CD4-positive, alpha-beta T cell treated with Interleukin-6 for 4 hours (primary cell): ENCODE measurements at regions not wholly inside any gene's neighbourhood (a gene's known extent, or its start where the extent isn't known, plus 50 kb on each side); places are given as distances from the start of the nearest gene placed in this dataset.

Experiments used
- DNase-seq: peaks from one replicate; pipeline ENCODE4 v3.0.0-alpha.2; 2020; ENCODE audit warnings: mixed read lengths

- DNase-seq: no peak
Measured at GRCh38 chr4:128381748-128382559, 94.3 kb upstream of the PGRMC2 start.

- no peak for DNase-seq
Measured at GRCh38 chr4:128380306-128380705, 92.7 kb upstream of the PGRMC2 start.

DNA sequence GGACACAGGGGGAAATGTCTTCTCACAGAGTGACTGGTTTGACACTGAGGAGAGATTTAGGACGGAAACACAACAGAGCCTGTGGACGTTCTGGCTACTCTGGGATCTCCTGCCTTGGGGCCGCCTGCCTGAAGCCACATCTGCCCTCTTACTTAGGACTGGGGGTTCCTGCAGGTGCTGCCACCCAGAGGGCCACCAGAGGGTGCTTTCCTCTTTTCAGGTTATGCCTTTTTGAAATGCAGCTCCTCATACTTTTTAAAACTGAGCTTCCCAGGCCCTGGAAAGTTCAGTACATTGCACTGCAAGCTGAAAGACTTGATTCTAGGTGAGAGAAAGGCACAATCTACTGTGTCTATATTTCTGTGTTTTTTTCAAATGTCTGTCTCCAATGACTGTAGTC is 92.2 kb upstream of the PGRMC2 start:
- DNase-seq: no peak

DNA sequence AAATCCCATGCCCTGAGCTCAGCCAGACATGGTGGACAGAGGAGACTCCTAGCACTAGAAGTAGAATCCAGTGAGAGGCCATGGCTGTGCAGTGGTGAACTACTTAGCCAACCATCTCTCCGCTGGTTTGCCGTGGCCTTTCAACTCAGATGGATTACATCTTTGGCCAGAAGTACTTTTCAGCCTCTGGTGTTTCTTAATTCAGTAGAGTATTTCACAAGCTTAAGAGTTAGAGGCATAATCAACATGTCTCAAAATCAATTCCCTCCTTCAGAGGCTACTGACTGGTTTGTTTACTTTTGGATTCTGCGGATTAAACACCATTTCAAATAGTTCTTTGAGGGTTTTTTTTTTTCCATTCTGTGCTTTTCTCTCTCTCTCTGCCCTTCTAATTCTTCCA is 91.1 kb upstream of the PGRMC2 start:
- DNase-seq: no peak

GRCh38 chr4:128376958-128377357 is 89.3 kb upstream of the PGRMC2 start:
- DNase-seq: no peak

GRCh38 chr4:128376303-128376702 is 88.7 kb upstream of the PGRMC2 start:
- DNase-seq: no peak

GRCh38 chr4:128373628-128374027 is 86.0 kb upstream of the PGRMC2 start:
- no peak for DNase-seq

GRCh38 chr4:128371876-128372275 is 84.3 kb upstream of the PGRMC2 start:
- DNase-seq: no peak

DNA sequence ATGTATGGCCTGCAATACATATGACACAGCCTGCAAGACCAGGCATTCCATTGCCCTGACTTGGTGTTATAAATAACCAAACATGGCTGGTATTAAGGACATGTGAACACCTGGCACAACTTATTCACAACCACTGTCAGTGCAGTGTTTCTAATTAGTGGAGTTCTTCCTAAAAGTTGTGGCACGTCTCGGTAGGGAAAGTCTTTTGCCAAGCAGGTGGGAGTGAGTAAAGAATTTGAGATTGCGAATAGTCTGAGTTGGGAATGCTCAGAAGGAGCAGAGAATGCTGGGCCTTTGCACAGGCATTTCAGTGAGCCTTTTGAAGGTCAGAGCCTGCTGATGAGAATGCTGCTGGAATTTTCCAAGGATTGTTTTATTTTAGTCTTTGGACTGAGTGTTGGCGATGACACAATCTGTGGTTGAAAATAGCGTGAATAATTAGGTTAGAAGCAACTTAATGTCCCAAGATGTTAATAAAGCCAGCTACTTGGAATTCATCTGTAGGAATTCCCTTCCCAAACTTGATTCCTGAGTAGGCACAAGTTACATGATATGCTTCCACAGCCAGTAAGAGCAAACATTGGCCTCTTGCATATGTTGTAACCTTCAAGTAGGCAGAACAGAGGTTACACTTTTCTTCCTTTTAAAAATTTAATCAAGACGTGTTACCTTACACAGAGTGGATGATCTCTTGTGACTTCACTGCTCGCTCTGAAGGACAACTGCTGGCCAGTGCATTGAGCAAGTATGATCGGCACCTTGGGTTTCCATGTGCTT is 83.6 kb upstream of the PGRMC2 start:
- no peak for DNase-seq

- no peak for DNase-seq
Measured at GRCh38 chr4:128366212-128366611, 78.6 kb upstream of the PGRMC2 start.

DNA sequence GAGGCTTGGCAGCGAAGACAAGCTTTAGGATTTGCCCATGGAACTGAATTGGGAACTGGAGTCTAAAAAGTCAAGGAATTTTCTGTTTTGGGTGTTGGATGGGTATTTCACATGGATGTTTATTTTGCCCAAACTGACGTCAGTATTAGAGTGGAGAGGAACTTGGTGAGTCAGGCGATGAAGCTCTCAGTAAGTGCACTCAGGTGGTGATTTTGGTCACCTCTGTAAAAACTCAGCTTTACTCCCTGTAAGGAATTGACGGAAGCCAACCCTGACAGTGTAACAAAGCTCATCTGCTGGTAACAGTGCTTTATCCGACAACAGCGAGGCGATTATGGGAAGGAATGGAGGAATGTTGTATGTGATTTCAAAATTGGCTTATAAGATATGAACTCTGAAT is 77.0 kb upstream of the PGRMC2 start:
- DNase-seq: no peak

DNA sequence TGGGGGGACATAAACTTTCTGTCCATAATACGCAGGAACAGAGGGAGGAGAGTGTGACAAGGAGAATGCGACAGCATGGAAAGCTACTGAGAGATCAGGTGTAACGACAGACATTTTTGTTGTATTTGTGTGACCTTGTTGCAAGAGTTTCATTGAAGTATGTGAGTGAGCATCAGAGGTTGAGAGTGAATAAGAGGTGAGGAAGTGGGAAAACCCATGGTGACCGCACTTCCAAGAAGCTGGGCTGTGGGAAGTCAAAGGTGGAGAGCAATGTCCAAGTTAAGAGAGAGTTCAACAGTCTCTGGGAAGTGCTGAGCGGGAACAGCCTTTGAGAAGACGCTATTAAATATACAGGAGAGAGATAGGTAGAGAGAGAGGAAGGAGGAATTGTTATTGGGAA is 76.4 kb upstream of the PGRMC2 start:
- no peak for DNase-seq

DNA sequence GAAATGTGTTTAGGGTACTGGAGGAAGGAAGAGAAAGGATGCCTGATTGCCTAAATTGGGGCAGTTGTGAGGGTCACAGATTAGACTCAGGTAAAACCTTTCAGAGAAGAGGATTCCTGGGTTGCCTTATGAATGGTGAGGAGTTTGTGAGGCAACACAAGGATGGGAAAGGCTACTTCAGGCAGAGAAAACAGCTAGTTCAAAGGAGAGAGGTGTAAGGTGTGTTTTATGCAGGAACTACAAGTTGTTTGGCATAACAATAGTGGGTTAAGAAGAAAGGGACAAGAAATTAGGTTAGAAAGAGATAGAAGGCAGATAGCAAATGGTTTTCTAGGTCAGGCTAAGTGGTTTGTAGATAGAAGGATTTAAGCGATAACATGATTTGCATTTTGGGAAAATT is 75.1 kb upstream of the PGRMC2 start:
- no peak for DNase-seq

GRCh38 chr4:128359422-128359821 is 71.8 kb upstream of the PGRMC2 start:
- no peak for DNase-seq

GRCh38 chr4:128358913-128359279 is 71.3 kb upstream of the PGRMC2 start:
- no peak for DNase-seq

- no peak for DNase-seq
Measured at GRCh38 chr4:128358231-128358912, 70.8 kb upstream of the PGRMC2 start.

DNA sequence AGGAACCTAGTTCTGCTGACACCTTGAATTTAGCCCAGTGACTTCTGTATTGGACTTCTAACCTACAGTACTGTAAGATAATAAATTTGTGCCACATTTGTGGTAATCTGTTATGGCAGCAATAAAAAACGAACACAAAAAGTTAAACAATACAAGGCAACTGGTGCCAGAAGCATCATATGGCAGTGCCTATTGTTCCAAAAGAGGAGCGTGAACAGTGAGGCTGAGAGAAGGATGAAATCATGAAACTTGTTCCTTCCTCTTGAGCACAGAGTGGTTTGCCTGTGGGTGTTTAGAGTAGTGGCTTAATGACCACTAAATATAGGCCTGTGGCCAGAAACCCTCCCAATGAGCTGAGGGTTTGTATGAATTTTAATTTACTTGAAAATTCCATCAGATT is 69.7 kb upstream of the PGRMC2 start:
- DNase-seq: no peak

GRCh38 chr4:128355305-128355704 is 67.7 kb upstream of the PGRMC2 start:
- DNase-seq: no peak

GRCh38 chr4:128354205-128354821 is 66.7 kb upstream of the PGRMC2 start:
- DNase-seq: no peak

GRCh38 chr4:128353791-128354190 is 66.2 kb upstream of the PGRMC2 start:
- DNase-seq: no peak

DNA sequence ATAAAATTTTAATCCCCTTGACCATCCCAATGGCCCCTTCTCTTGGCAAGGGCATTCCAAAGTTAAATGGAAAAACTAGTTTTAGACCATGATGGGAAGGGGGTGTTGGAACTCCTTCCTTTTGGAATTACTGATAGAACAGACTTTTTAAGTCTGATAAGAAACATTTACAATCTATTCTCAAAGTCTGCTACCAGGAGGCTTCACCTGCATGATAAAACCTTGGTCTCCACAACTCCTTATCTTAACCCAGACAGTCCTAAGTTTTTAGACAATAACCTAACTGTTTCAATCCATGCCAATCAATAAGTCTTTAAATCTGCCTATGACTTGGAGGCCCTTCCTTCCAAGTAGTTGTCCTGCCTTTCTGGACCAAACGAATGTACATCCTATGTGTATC is 63.9 kb upstream of the PGRMC2 start:
- DNase-seq: no peak

DNA sequence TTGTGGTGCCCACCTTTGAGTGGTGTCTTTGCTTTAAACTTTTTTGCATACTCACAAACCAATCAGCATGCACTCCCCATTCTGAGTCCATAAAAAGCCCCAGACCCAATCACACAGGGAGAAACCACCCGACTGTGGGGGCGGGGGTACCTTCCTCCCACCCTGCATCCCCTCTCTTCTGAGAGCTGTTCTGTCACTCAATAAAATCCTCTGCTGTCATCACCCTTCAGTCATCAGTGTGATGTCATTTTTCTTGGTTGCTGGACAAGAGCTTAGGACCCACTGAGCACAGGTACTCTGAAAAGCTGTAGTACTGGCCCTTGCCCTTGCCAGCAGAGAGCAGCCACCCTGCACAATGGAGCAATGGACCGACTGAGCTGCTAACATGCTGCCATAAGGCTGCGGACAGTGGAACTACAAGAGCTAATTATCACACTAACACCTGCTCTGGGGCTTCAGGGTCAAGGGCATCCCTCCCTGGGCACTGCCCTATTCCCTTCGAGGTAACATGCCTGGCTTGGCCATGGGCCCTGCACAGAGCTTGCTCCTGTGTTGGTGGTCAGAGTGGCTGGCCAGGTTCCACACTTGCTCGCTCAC is 62.9 kb upstream of the PGRMC2 start:
- no peak for DNase-seq

GRCh38 chr4:128349921-128350320 is 62.3 kb upstream of the PGRMC2 start:
- no peak for DNase-seq
